GM10248 (cell line): ENCODE measurements at regions not wholly inside any gene's neighbourhood (a gene's known extent, or its start where the extent isn't known, plus 50 kb on each side); places are given as distances from the start of the nearest gene placed in this dataset.

Source experiments
- CTCF ChIA-PET: fragments of 300-600 bp; sonication (Branson Sonifier 250); formaldehyde crosslinking; extraction: SDS; loops from one replicate; lab custom pipeline; 2021; ENCODE audit warnings: antibody characterized with exemption; lab: Yijun Ruan, JAX
- POLR2A ChIA-PET: fragments of 350-650 bp; sonication (Branson Sonifier 250); formaldehyde crosslinking; extraction: SDS; loops from one replicate; lab custom pipeline; 2020; ENCODE audit warnings: antibody characterized with exemption; lab: Yijun Ruan, JAX
- DNase-seq: peaks from one replicate; pipeline ENCODE4 v3.0.0; 2012; ENCODE audit errors: extremely low spot score
- TF ChIP-seq, protein P1 (sequence below): IDR thresholded peaks from 2 replicates; pipeline ENCODE4 v1.5.1; 2012; ENCODE audit warnings: mild to moderate bottlenecking, low read depth; ENCODE audit errors: extremely low read depth, missing control alignments, control extremely low read depth

DNA sequence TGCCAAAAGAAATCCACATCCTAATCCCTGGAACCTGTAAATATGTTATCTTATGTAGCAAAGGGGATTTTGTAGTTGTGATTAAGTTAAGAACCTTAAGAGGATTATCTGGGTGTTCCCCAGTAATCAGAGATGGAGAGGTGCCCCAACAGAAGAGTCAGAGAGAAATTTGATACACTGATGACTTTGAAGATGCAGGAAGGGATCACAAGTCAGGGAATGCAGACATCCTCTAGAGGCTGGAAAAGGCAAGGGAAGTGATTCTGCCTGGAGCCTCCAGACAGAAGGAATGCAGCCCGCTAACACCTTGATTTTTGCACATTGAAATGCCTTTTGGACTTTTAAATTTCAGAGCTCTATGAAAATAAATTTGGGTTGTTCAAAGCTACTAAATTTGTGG is 531.7 kb downstream of the DNAJB9 start:
- DNase-seq = no peak
- ChIA-PET POLR2A (no interaction called here), CTCF (interaction anchor here (1.3 kb wide), 1 partner anchor 11 kb away, joined by 3 read pairs; no protein-coding TSS in a partner anchor)
- TF ChIP-seq, protein P1, sequence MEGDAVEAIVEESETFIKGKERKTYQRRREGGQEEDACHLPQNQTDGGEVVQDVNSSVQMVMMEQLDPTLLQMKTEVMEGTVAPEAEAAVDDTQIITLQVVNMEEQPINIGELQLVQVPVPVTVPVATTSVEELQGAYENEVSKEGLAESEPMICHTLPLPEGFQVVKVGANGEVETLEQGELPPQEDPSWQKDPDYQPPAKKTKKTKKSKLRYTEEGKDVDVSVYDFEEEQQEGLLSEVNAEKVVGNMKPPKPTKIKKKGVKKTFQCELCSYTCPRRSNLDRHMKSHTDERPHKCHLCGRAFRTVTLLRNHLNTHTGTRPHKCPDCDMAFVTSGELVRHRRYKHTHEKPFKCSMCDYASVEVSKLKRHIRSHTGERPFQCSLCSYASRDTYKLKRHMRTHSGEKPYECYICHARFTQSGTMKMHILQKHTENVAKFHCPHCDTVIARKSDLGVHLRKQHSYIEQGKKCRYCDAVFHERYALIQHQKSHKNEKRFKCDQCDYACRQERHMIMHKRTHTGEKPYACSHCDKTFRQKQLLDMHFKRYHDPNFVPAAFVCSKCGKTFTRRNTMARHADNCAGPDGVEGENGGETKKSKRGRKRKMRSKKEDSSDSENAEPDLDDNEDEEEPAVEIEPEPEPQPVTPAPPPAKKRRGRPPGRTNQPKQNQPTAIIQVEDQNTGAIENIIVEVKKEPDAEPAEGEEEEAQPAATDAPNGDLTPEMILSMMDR = no peak

DNA sequence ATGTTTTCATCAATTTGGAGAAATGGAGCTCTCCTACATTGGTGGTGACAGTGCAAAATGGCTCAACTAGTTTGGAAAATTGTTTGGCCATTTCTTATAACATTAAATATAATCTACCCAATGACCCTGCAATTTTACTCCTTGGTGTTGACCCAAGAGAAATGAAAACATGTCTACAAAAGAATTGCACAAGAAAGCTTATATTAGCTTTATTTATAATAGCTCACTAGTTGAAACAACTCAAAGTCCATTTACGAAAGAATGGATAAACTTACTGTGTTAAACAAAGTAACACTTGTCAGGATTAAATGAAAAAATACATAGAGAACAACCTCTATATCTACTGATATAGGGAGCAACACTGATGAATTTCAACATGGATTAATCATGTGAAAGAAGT is 539.9 kb downstream of the DNAJB9 start:
- ChIA-PET CTCF (interaction anchor here (1.0 kb wide), 1 partner anchor 17 kb away, joined by 3 read pairs; no protein-coding TSS in a partner anchor), POLR2A (no interaction called here)
- DNase-seq = no peak
- TF ChIP-seq, protein P1 = no peak

DNA sequence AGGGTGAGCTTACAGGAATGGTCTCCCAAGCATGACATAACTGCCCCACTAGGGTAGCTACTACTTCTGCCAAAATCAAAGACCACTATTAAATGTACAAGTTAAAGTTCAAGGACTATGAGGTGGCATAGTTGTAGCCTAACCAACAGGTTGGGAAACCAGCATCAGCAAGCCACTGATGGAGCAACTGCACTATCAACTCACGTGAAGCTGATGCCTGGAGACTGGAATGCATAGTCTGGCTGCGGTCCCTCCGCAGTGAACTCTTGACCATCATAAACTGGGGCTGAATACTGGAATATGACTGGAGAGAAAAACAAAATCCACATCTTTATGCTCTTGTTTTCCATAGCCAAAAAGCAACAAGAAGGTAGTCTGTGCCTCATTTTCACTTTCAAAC is 541.4 kb downstream of the DNAJB9 start:
- ChIA-PET POLR2A (no interaction called here), CTCF (no interaction called here)
- DNase-seq = no peak
- TF ChIP-seq, protein P1 = no peak

DNA sequence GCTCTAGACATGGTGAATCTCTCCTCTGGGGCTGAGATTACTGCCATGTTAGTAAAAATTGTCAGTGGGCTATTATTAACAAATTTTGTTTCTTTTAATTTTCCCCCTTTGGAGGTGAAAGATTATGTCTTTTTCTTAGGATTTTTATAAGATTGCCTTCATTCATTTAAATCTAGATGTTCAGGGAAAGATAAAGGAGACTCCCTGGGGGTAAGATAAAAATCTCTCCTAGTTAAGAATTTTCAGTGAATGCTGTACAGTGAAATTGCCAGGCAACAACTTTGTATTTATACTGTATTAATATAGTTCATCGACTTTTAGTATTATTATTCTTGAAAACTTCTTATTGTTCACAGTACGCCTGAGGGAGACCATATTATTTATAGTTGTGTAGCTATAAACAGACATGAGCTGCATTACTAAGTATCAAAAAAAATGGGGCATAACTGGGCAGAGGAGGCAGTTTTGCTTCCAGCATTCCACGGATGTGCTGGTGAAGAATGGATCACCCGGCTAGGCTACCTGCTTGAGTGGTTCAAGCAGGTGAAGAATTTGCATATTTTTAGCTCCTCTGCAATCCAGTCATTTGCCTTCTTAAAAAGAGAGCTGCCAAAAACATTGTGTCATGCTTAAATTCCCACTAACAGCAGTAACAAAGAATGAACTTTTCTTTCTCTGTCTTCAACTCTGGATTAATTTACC is 552.1 kb downstream of the DNAJB9 start:
- TF ChIP-seq, protein P1 = no peak
- CTCF ChIA-PET = interaction anchor here (1.4 kb wide), 1 partner anchor 19 kb away, joined by 3 read pairs; no protein-coding TSS in a partner anchor
- POLR2A ChIA-PET = no interaction called here
- DNase-seq = no peak

DNA sequence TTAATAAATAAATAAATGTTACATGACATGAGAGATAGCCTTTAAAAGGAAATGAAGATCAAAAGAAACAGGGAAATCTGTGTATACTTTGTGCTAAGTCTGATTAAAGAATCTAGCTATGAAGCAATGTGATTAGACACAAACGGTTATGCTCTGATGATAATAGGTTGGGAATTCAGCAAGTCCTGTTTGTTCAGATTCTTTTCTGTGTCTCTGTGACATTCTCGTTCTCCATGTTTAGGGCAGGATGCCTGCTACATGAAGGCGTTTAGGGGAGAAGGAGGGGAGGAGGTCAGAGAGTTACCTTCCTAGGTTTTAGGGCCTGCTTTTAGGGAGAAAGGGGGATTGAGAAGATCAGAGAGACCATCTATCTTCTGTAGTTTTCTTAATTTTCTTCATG is 555.3 kb downstream of the DNAJB9 start:
- TF ChIP-seq, protein P1 = no peak
- DNase-seq = no peak
- ChIA-PET CTCF (no interaction called here), POLR2A (no interaction called here)

DNA sequence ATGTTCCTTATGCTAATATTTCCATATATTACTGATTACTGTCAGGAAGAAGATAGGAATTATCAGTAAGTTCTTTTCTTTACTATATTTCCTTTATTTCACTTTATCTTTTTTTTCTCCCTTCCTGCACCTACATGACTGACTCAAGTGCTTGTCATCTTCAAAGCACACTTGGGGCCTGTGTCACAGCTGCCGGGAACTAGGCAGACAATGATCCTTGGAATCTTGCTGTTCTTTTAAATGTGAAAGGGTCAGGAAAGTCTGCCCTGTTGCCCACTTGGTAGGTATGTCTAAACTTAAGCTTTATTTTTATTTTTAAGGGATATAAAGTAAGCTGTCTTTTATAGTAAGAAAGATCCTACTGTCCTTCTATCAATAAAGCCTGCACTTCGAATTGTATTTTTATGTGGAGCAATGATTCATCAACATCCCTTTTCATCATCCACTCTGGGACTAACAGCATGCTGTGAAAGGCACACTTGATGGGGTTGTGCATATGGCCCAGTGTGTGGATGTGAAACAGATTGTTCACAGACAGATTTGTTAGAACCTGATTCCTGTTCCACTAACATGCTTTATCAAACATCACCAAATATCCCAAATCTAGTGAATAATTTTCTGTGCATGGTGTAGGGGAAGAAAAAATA is 556.9 kb downstream of the DNAJB9 start:
- TF ChIP-seq, protein P1 = no peak
- ChIA-PET POLR2A (no interaction called here), CTCF (interaction anchor here (1.3 kb wide), 1 partner anchor 17 kb away, joined by 3 read pairs; no protein-coding TSS in a partner anchor)
- DNase-seq = no peak
